Parathyroid adenoma (tissue), 2 donors: ENCODE measurements at regions not wholly inside any gene's neighbourhood (a gene's known extent, or its start where the extent isn't known, plus 50 kb on each side); places are given as distances from the start of the nearest gene placed in this dataset.

Experiments
- H2AFZ ChIP-seq: fragments of 300-600 bp; sonication (generic); one replicate; pipeline ENCODE4 v1.7.0; 2017; ENCODE audit warnings: antibody characterized with exemption, mild to moderate bottlenecking
- H3K27ac ChIP-seq: fragments of 300-600 bp; sonication (generic); one replicate; pipeline ENCODE4 v1.7.0; 2017
- H3K27me3 ChIP-seq: fragments of 300-600 bp; sonication (generic); one replicate; pipeline ENCODE4 v1.7.0; 2017; ENCODE audit warnings: low read length; ENCODE audit not compliant: control insufficient read depth, insufficient read depth
- H3K36me3 ChIP-seq: fragments of 300-600 bp; sonication (generic); one replicate; pipeline ENCODE4 v1.7.0; 2017; ENCODE audit warnings: low read length; ENCODE audit not compliant: control insufficient read depth, insufficient read depth
- H3K4me1 ChIP-seq: fragments of 300-600 bp; sonication (generic); one replicate; pipeline ENCODE4 v1.7.0; 2017; ENCODE audit warnings: control low read depth
- H3K4me2 ChIP-seq: fragments of 300-600 bp; sonication (generic); one replicate; pipeline ENCODE4 v1.7.0; 2017; ENCODE audit warnings: low read length
- H3K4me3 ChIP-seq: fragments of 300-600 bp; sonication (generic); one replicate; pipeline ENCODE4 v1.7.0; 2017; ENCODE audit warnings: low read depth, low read length
- H3K79me2 ChIP-seq: fragments of 300-600 bp; sonication (generic); one replicate; pipeline ENCODE4 v1.7.0; 2017; ENCODE audit warnings: control low read depth
- H3K9ac ChIP-seq: fragments of 300-600 bp; sonication (generic); one replicate; pipeline ENCODE4 v1.7.0; 2017; ENCODE audit warnings: mild to moderate bottlenecking
- H3K9me3 ChIP-seq: fragments of 300-600 bp; sonication (generic); one replicate; pipeline ENCODE4 v1.7.0; 2017; ENCODE audit warnings: low read length; ENCODE audit not compliant: control insufficient read depth
- TF ChIP-seq, protein P1 (sequence below): fragments of 300-600 bp; sonication (generic); IDR thresholded peaks from one replicate; pipeline ENCODE4 v1.7.0; 2017; ENCODE audit warnings: antibody characterized with exemption, mild to moderate bottlenecking
- donor health status: primary hyperparathyroidism.

DNA sequence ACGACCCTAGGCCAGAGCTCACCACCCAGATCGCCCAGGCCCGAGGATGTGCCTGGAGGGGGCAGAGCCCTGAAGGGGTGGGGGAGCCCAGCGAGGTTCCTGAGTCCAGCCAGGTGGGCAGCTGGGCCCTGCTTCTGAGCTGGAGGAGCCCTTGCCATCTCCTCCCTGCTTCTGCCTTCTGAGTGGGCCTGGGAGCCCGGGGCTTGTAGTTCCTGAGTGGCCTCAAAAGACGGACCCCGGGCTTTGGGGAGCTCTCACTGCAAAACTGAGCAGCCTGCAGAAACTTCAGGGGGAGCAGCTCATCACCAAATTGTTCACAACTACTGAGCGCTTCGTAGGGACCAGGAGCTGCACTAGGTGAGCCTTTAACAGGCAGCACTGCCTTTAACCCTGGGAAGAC, 112.1 kb downstream of the NCOR2 start:
- Histone ChIP-seq H3K9ac (no peak overlapping the region), H2AFZ (no peak overlapping the region), H3K36me3 (no peaks in the 10 kb centered on the region), H3K27me3 (no peaks in the 10 kb centered on the region), H3K79me2 (peaks cover 9% of the 10 kb centered on the region), H3K4me3 (no peak overlapping the region), H3K27ac (no peak overlapping the region), H3K4me2 (no peak overlapping the region), H3K9me3 (no peaks in the 10 kb centered on the region), H3K4me1 (no peaks in the 10 kb centered on the region)
- TF ChIP-seq, protein P1, sequence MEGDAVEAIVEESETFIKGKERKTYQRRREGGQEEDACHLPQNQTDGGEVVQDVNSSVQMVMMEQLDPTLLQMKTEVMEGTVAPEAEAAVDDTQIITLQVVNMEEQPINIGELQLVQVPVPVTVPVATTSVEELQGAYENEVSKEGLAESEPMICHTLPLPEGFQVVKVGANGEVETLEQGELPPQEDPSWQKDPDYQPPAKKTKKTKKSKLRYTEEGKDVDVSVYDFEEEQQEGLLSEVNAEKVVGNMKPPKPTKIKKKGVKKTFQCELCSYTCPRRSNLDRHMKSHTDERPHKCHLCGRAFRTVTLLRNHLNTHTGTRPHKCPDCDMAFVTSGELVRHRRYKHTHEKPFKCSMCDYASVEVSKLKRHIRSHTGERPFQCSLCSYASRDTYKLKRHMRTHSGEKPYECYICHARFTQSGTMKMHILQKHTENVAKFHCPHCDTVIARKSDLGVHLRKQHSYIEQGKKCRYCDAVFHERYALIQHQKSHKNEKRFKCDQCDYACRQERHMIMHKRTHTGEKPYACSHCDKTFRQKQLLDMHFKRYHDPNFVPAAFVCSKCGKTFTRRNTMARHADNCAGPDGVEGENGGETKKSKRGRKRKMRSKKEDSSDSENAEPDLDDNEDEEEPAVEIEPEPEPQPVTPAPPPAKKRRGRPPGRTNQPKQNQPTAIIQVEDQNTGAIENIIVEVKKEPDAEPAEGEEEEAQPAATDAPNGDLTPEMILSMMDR = no peak

DNA sequence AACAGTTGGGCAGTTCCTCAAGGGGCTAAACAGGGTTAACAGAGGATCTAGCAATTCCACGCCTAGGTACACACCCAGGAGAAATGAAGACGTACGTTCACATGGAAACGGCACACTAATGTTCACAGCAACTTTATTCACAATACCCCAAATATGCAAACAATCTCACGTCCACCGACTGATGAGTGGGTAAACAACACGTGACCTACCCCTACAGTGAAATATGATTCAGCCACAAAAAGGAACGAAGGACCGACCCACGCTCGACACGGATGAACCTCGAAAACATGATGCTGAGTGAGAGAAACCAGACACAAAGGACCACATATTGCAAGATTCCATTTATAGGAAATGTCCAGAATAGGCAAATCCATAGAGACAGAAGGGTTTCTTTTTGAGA, 112.7 kb downstream of the NCOR2 start:
- no peaks in the 10 kb centered on the region for H3K36me3 ChIP-seq
- no peaks in the 10 kb centered on the region for H3K4me1 ChIP-seq
- H3K4me3 ChIP-seq = no peak overlapping the region
- TF ChIP-seq, protein P1 = no peak
- no peak overlapping the region for H3K4me2 ChIP-seq
- H2AFZ ChIP-seq = no peak overlapping the region
- H3K27me3 ChIP-seq = no peaks in the 10 kb centered on the region
- H3K9ac ChIP-seq = no peak overlapping the region
- H3K9me3 ChIP-seq = no peaks in the 10 kb centered on the region
- H3K27ac ChIP-seq = no peak overlapping the region
- H3K79me2 ChIP-seq = peaks cover 8% of the 10 kb centered on the region

DNA sequence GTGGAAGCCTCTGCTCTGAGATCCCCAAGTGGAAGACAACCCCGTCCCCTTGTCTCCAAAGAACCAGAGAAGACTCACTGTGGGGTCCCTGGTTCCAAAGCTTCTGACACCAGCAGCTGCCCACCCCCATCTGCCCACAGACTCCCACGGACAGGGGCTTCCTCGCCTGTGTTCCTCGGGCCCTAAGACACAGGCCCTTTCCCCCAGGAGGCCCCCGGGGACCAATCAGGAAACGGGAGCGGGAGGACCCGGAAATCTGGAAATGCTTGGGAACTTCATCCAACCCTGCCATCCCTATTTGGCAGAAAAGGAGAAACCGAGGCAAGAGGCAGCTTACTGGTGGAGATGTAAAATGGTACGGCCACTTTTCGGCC, 113.1 kb downstream of the NCOR2 start:
- peaks cover 9% of the 10 kb centered on the region for H3K79me2 ChIP-seq
- no peak overlapping the region for H3K4me3 ChIP-seq
- no peaks in the 10 kb centered on the region for H3K9me3 ChIP-seq
- H3K4me1 ChIP-seq = no peaks in the 10 kb centered on the region
- no peaks in the 10 kb centered on the region for H3K27me3 ChIP-seq
- TF ChIP-seq, protein P1 = no peak
- H3K36me3 ChIP-seq = no peaks in the 10 kb centered on the region
- no peak overlapping the region for H3K9ac ChIP-seq
- peak overlapping the region; percentile 47 for H3K27ac ChIP-seq
- H2AFZ ChIP-seq = no peak overlapping the region
- no peak overlapping the region for H3K4me2 ChIP-seq

DNA sequence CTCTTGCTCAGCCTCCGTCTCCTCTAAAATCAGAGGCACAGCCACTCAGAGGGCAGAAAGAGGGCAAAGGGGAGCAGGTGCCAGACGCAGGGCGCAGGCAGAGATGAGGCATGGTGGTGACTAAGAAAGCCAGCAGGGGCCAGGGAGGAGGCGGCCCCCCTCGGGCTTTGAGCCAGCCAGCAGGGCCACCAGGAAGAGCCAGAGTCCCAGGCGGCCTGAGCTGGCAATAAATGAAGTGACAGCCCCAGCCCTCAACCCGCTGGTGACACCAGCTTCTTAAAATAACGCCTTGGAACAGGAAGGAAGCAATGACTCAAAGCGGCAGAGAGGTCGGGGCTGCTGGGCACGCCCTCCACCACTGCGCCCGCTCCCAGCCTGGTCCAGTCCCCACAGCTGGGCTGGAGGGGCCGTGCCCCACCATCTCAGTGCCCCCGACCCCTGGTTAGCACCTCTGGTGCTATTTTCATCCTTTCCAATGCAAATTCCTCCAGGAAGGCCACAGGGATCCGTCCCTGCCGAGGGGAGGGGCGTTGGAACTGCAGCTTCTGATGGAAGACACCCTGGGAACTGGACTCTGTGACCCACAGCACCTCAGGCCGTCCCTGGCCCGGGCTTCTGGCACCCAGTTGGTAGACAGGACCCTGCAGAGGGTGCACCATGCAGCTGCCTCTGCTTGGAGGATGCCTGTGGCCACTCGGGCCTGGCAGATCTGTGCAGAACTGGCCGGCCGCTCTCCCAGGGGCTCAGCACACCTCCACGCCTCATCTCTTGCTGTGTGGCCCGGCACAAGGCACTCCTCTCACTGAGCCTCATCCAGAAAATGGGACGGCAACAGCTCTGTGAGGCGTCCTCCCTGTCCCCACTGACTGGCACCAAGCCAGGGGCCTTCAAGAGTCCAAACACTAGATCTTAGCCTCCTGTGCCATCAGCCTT, 113.7 kb downstream of the NCOR2 start:
- Histone ChIP-seq H3K4me1 (no peaks in the 10 kb centered on the region), H3K27me3 (no peaks in the 10 kb centered on the region), H3K36me3 (no peaks in the 10 kb centered on the region), H3K27ac (peak overlapping the region; percentile 47), H3K79me2 (peaks cover 7% of the 10 kb centered on the region), H3K4me3 (no peak overlapping the region), H3K9ac (no peak overlapping the region), H3K9me3 (no peaks in the 10 kb centered on the region), H2AFZ (no peak overlapping the region), H3K4me2 (no peak overlapping the region)
- TF ChIP-seq, protein P1 = no peak
